Breast epithelium (tissue), 4 donors: ENCODE measurements at regions not wholly inside any gene's neighbourhood (a gene's known extent, or its start where the extent isn't known, plus 50 kb on each side); places are given as distances from the start of the nearest gene placed in this dataset.

Experiments
- DNase-seq, 2 donors: peaks; one replicate each; pipeline ENCODE4 v3.0.0-alpha.2; 2019; ENCODE audit warnings: low spot score in 2 of 2
- H3K27ac ChIP-seq, 2 donors: fragments of 200-600 bp; sonication (generic) in 1 of 2; one replicate each; pipeline ENCODE4 v1.5.1; 2016 to 2019; ENCODE audit warnings: mild to moderate bottlenecking in 1 of 2
- H3K27me3 ChIP-seq, 2 donors: fragments of 200-600 bp; sonication (generic) in 1 of 2; one replicate each; pipeline versions ENCODE4 v1.5.1 to v1.6.0; 2017 to 2019; ENCODE audit warnings: control low read depth in 1 of 2, mild to moderate bottlenecking in 1 of 2
- H3K36me3 ChIP-seq: fragments of 200-600 bp; one replicate; pipeline ENCODE4 v1.5.1; 2019
- H3K4me1 ChIP-seq, 2 donors: fragments of 200-600 bp; sonication (generic); one replicate each; pipeline ENCODE4 v1.5.1; 2016 to 2019; ENCODE audit warnings: control low read depth in 1 of 2
- H3K4me3 ChIP-seq, 3 donors: fragments of 200-600 bp; sonication (generic); 1 replicate in 2 of 3; 2 replicates in 1 of 3; pipeline ENCODE4 v1.5.1; 2016 to 2019; ENCODE audit warnings: mild to moderate bottlenecking in 3 of 3, moderate library complexity in 2 of 3
- H3K9me3 ChIP-seq, 2 donors: fragments of 200-600 bp; sonication (generic) in 1 of 2; one replicate each; pipeline ENCODE4 v1.5.1; 2016 to 2019; ENCODE audit warnings: control low read depth in 1 of 2
- CTCF ChIP-seq, 3 donors: fragments of 450-650 bp; IDR thresholded peaks; one replicate each; pipeline ENCODE4 v1.5.1; 2016 to 2017; ENCODE audit warnings: antibody characterized with exemption in 3 of 3, mild to moderate bottlenecking in 3 of 3, moderate library complexity in 3 of 3
- POLR2A ChIP-seq: fragments of 450-650 bp; IDR thresholded peaks from one replicate; pipeline ENCODE4 v1.6.1; 2016; ENCODE audit warnings: antibody characterized with exemption, mild to moderate bottlenecking, moderate library complexity
- POLR2AphosphoS5 ChIP-seq, 3 donors: sonication (generic); formaldehyde crosslinking; IDR thresholded peaks; one replicate each; pipeline ENCODE4 v1.6.1; 2017; ENCODE audit warnings: antibody characterized with exemption in 3 of 3
- intact Hi-C: fragments of 100-400 bp; cut with DNase I; formaldehyde crosslinking; loops from one replicate; pipeline ENCODE4 v1.15.1; 2023; ENCODE audit warnings: low total_unique reads

GRCh38 chr1:4415476-4415875 is 238.9 kb upstream of the AJAP1 start:
- H3K27me3 ChIP-seq = no peaks in the 10 kb centered on the region
- no peaks in the 10 kb centered on the region for H3K4me1 ChIP-seq
- TF ChIP-seq POLR2AphosphoS5 (IDR thresholded peaks at IDR 0.05) (no peak), CTCF (IDR thresholded peaks at IDR 0.05) (no peak)
- H3K4me3 ChIP-seq = no peak overlapping the region
- intact Hi-C loops = no loop called here
- H3K36me3 ChIP-seq = no peaks in the 10 kb centered on the region
- H3K27ac ChIP-seq = no peak overlapping the region
- H3K9me3 ChIP-seq = peaks cover 4 to 8% of the 10 kb centered on the region in 2 donors
- no peak for DNase-seq

- no peak for DNase-seq
- Histone ChIP-seq H3K36me3 (no peaks in the 10 kb centered on the region), H3K9me3 (peaks cover 4 to 12% of the 10 kb centered on the region in 2 donors), H3K27ac (no peak overlapping the region), H3K4me3 (no peak overlapping the region), H3K4me1 (no peaks in the 10 kb centered on the region), H3K27me3 (no peaks in the 10 kb centered on the region)
- TF ChIP-seq POLR2AphosphoS5 (IDR thresholded peaks at IDR 0.05) (no peak), POLR2A (no peak), CTCF (IDR thresholded peaks at IDR 0.05) (no peak)
- intact Hi-C loops = no loop called here
These were observed 238.2 kb upstream of the AJAP1 start for GRCh38 chr1:4416189-4416588.

GRCh38 chr1:4418021-4418420 is 236.4 kb upstream of the AJAP1 start:
- no peak overlapping the region for H3K4me3 ChIP-seq

GRCh38 chr1:4421986-4422385 is 232.4 kb upstream of the AJAP1 start:
- no peaks in the 10 kb centered on the region for H3K27me3 ChIP-seq
- H3K27ac ChIP-seq = peak overlapping the region; percentile 4 to 25
- H3K36me3 ChIP-seq = no peaks in the 10 kb centered on the region
- intact Hi-C loops = no loop called here
- DNase-seq = no peak
- no peak overlapping the region for H3K4me3 ChIP-seq
- H3K9me3 ChIP-seq = peaks cover 4 to 12% of the 10 kb centered on the region in 2 donors
- TF ChIP-seq CTCF (IDR thresholded peaks at IDR 0.05) (no peak), POLR2A (no peak), POLR2AphosphoS5 (IDR thresholded peaks at IDR 0.05) (no peak)
- H3K4me1 ChIP-seq = no peaks in the 10 kb centered on the region

More at GRCh38 chr1:4418021-4418420, 236.4 kb upstream of the AJAP1 start:
- TF ChIP-seq POLR2AphosphoS5 (IDR thresholded peaks at IDR 0.05) (no peak), CTCF (IDR thresholded peaks at IDR 0.05) (no peak)
- Histone ChIP-seq H3K27me3 (no peaks in the 10 kb centered on the region), H3K27ac (no peak overlapping the region), H3K4me1 (no peaks in the 10 kb centered on the region), H3K36me3 (no peaks in the 10 kb centered on the region), H3K9me3 (peaks cover 4 to 12% of the 10 kb centered on the region in 2 donors)
- intact Hi-C loops = no loop called here
- no peak for DNase-seq

- TF ChIP-seq POLR2A (no peak), POLR2AphosphoS5 (IDR thresholded peaks at IDR 0.05) (no peak), CTCF (IDR thresholded peaks at IDR 0.05) (no peak)
- intact Hi-C loops = no loop called here
- DNase-seq = peak in 1 of 2 donors; percentile 48
- Histone ChIP-seq H3K4me1 (no peaks in the 10 kb centered on the region), H3K9me3 (peaks cover 4 to 12% of the 10 kb centered on the region in 2 donors), H3K27me3 (no peaks in the 10 kb centered on the region), H3K36me3 (no peaks in the 10 kb centered on the region), H3K4me3 (no peak overlapping the region), H3K27ac (peak overlapping the region; percentile 37 to 79)
These were observed 231.7 kb upstream of the AJAP1 start for GRCh38 chr1:4422504-4423289.
